Stimulated activated CD8-positive, alpha-beta memory T cell treated with anti-CD3 and anti-CD28 coated beads, Interleukin-7, amount 100 ng/mL, for 4 hours (primary cell): ENCODE measurements at regions not wholly inside any gene's neighbourhood (a gene's known extent, or its start where the extent isn't known, plus 50 kb on each side); places are given as distances from the start of the nearest gene placed in this dataset.
"Not testable (repeated sequence)": the region's sequence is repeated elsewhere in the genome, so short reads cannot be mapped to it uniquely, and the experiment has no call there.

Experiments
- DNase-seq, 2 donors: peaks; one replicate each; pipeline ENCODE4 v3.0.0-alpha.2; 2020; ENCODE audit warnings: low read depth in 2 of 2

DNA sequence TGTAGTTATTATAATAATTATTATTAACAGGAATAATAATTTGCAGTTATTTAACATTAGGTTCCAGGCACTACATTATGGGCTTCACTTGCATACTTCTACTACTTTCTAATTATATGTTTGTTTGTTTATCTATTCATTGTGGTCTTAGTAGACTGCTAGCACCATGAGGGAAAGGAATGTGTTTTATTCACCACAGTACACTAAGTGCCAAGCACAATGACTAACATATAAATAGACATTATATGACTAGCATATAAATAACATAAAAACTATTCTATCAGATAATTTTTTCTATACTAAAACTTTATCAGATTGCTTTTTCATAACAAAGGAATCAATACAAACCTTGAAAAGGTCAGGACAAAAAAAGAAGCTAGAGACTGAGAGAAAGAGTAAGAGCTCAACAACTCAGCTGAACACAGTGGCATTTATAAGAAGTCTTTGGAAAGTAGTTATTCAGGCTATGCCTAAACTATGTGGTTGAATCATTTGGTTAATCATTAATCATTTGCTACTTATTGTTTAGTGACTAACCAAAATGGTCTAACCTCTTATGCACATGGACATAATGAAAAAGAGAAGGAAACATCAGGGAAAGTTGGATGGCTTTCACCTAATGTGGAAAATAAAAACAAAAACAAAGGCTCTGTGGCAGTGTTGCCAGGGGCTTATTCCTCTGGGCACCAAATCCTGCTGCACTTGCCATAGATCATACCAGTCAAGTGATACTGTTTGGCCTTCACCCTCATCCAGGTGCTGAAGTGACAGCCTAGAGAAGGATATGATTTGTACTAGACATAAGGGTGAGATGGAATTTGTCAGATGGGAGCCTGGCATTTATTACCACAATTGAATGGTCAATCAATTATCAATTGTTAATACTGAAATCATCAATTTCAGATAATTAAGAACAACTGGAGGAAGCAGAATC, 174.9 kb downstream of the ETAA1 start:
- no peak for DNase-seq

DNA sequence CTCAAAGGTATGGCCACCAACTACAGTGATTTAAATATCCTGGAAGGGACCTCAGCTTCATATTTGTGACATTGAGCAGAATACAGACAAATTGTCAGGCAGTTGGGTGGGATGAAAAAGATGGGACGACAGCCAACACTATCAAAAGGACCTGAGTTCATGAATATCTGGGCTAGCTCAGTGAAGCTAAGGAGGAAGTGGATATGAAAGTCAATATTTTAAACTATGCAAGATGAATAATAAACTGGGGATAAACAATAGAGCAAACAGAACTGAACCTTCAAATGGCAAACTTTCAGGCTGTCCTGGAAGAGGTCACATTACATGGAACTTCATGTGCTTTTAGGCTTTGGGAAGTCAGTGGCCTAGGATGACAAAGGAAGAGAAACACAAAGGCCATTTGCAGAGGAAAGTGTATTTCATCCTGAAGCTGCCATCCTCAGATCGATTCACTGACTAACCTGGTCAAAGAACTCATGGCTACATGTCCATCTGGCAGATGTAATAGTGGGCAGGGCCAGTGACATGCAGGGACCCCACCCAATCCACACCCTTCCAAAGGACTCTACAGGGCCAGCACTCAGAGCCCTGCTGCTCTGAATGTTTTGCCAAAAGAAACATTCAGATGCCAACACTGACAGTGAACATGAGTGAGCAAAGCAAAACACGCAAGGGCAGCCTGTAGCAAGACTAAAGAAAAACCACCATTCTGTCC, 175.7 kb downstream of the ETAA1 start:
- DNase-seq: no peak

DNA sequence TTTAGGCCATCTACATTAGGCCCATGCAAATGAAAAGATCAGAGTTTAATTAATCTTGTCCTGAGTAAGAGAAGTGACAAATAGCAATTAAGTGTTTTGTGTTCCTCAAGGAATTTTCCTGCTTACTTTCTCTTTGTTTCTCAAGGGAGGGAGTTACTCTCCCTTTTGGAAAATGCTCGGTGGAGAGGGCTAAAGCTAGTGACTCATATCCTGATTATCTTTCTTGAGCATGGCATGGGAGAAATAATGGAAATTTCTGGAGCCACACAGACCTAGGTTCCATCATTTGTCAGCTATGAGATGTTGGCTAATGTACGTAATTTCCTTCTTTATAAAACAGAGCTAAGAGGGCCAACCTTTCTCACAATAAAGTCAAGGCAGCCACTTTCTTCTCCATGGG, 177.1 kb downstream of the ETAA1 start:
- DNase-seq: no peak

DNA sequence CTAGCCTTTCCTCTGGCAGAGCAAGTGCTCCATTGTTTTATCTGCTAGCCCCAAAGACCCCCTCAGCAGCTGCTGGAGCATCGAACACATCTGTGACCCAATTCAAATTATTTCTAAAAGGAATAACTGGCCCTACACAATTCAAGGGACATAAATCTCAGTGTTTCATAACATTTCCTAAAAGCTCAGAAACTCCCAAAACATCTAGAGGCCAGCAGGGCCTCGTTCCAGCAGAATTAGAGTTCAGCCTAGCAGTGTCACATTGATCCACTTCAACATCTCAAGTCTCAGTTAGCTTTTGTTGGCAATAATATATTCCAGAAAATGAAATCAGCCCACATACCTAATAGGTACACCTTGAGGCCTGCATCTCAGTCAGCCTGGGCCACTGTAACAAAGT, 179.1 kb downstream of the ETAA1 start:
- DNase-seq: no peak

DNA sequence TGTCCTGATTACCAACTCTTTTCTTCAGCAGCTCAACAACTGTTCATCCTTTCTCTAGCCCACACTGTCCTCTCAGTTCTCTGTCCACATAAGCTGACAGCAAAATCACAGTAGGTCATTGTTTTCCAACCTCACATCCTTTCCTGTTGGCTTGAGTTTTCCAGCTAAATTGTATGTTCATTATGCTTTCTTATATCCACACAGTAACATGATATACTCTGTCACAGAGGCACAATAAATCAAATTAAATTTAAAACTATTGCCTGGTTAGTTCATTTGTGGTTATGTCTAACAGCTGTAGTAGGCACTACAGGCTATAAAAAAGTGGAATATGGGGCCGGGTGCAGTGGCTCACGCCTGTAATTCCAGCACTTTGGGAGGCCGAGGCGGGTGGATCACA, 179.9 kb downstream of the ETAA1 start:
- DNase-seq: no peak

DNA sequence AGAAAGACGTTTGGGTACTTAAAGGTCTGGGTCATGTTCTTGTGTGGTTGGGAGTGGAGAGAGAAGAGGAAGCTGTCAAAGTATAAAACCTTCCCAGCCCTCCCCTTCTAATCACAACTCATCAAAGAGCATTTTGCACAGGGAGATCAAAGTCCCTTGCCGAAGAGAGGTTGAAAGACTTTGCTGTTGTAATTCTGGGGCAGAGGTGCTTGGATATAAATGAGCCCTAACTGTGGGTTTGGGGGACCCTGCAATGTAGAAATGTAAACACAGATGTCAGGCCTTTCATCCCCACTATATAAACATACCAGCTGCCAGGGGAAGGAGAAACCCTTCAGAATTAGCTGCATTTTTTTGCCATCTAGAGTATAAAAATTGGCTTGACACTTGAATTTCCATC, 182.1 kb downstream of the ETAA1 start:
- no peak for DNase-seq

DNA sequence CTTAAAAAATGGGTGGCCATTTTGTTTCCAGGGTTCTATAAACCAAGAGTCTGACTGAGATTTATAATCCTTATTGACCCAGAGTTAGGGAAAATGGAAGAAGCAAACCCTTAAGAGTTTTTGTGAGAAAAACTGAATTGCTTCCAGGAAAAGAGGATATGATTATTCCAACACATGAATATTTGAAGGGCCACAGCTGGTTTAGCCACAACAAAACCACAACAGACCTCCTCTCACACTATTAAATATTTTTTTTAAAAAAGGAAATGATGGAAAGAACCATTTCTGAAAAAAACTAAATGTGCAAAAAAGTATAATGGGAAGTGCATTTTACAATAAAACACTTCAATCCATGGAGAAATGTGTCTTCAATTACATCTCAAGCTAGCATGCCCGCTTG, 182.7 kb downstream of the ETAA1 start:
- no peak for DNase-seq

DNA sequence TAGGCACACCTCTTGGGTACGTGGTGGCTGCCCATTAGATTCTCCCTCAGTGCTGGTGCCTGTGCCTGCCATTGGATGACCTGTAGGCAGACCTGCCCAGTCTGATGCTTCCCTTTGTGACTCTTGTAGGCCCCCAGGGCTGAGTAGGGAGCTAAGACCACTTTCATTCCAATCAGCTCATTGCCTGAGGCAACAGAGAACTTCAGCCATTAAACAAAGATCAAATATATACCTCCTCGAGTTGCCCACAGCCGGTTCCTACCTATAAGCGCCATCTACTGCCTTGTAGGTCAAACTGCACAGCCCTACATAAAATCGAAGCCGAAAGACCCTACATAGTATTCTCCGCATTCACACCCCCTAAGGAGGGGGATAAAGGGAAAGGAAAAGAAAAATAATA, 184.6 kb downstream of the ETAA1 start:
- DNase-seq: no peak

DNA sequence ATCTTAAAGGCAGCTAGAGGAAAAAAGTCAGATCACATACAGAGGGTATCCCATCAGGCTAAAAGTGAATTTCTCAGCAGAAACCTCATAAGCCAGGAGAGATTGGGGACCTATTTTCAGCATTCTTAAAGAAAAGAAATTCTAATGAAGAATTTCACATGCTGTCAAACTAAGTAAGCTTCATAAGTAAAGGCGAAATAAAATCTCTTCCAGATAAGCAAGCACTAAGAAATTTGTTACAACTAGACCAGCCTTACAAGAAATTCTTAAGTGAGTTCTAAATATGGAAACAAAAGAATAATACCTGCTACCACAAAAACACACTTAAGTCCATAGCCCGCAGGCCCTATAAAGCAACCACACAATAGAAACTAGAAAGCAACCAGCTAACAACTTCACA, 186.1 kb downstream of the ETAA1 start:
- no peak for DNase-seq

DNA sequence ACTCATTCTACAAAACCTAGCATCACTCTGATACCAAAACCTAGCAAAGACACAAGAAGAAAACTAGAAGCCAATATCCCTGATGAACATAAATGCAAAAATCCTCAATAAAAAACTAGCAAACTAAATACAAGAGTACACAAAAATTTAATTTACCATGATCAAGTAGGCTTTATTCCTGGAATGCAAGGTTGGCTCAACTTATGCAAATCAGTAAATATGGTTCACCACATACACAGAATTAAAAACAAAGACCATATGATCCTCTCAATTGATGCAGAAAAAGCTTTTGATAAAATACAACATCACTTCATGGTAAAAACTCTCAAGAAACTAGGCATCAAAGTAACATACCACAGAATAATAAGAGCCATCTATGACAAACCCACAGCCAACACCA, 188.3 kb downstream of the ETAA1 start:
- no peak for DNase-seq

DNA sequence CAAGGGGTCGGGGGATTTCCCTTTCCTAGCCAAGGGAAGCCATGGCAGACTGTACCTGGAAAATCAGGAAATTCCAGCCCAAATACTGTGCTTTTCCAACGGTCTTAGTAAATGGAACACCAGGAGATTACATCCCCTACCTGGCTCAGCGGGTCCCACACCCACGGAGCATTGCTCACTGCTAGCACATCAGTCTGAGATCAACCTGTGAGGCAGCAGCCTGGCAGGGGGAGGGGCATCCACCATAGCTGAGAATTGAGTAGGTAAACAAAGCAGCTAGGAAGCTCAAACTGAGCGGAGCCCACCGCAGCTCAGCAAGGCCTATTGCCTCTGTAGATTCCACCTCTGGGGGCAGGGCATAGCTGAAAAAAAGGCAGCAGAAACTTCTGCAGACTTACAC, 192.0 kb downstream of the ETAA1 start:
- not testable (repeated sequence) for DNase-seq

DNA sequence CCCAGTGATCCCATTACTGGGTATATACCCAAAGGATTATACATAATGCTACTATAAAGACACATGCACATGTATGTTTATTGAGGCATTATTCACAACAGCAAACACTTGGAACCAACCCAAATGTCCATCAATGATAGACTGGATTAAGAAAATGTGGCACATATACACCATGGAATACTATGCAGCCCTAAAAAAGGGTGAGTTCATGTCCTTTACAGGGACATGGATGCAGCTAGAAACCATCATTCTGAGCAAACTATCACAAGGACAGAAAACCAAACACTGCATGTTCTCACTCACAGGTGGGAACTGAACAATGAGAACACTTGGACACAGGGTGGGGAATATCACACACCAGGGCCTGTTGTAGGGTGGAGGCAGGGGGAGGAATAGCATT, 197.4 kb downstream of the ETAA1 start:
- DNase-seq: not testable (repeated sequence)

DNA sequence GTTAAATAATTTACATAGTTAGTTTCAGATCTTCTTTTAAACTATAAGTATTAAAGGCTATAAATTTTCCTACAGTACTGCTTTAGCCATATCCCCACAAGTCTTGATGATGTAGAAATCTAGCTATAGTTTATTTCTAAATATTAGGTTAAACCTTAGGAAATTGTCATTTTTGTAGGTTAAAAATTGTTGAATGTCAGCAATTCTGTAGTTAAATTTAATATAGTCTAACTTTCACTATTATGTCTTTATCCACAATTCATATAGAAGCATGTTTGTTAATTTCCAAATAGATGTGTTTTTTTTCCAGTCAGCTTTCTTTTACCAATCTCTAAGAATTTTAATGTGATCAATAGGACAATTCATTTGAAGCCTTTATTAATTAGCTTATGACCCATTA, 199.7 kb downstream of the ETAA1 start:
- DNase-seq: no peak

DNA sequence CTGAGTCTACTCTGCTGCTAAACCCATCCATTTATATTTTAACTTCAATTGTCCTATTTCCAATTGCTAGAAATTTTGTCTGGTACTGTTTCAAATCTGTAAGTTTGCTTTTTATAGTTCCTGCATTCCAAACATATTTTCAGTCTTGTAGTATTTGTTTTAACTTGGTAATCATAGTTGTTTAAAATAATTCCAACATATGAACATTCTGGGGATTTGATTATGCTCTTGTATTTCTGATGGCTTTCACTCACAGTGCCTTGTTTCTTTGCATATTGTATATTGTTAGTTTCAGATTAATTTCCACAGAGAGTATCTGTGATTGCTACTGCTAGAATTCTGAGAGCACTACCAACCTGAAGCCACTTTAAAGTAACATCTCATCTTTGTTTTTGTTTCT, 202.4 kb downstream of the ETAA1 start:
- no peak for DNase-seq

DNA sequence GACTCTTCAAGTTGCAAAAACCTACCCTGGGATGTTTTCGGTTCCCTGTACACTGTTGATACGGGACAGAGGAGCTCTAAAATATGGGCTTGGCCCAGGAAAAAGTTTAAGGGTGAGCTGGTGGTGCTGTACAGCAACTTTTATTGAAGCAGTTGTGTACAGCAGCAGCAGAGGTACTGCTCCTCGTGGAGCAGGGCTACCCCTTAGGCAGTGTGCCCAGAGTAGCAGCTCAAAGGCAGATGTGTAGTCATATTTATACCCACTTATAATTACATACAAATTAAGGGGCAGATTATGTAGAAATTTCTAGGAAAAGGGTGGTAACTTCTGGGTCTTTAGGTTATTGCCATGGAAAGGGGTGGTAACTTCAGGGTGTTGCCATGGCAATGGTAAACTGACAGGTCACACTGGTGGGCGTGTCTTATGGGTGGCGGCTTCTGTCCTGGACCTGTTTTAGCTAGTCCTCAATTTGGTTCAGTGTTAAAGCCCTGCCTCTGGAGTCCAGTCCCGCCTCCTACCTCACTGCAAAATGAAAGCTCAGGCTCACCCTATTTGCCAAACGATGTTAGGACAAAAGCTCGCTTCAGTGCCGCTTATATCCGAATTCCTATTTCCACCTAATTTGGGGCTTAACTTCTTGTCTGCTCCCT, 203.2 kb downstream of the ETAA1 start:
- no peak for DNase-seq

DNA sequence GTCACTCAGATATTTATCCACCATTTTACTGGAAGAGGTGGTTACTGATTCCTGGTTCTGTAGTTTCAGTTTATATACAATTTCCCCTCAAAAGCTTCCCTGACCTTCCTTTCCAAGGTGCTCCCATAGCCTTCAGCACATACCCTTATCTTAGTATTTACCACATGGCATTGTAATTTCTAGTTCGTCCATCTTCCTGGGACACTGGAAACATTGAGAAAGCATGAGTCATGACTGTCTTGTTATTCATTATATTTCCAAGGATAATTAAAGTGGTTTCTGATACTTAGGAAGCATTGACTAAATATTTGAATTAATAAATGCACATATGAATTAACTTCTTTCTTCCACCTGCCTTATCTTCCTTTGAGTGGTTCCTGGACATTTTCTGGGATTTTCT, 203.8 kb downstream of the ETAA1 start:
- DNase-seq: no peak

DNA sequence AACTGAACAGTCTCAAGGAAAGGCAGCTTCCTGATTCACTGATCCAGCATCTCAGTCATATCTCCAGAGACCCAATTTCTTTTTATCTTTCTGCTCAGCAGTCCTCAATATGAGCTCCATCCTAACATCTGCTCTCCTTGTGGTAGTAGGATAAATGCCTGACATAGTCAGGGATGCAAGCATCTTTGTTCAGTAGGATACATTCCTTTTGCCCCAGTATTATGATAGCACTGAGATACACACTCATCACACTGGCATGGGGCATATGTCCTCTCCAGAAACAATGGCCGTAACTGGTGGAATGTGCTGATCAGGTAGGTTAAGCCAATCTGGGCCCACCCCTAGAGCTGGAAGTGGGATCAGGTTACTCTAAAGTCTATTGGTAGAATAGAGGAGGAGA, 207.2 kb downstream of the ETAA1 start:
- no peak for DNase-seq

DNA sequence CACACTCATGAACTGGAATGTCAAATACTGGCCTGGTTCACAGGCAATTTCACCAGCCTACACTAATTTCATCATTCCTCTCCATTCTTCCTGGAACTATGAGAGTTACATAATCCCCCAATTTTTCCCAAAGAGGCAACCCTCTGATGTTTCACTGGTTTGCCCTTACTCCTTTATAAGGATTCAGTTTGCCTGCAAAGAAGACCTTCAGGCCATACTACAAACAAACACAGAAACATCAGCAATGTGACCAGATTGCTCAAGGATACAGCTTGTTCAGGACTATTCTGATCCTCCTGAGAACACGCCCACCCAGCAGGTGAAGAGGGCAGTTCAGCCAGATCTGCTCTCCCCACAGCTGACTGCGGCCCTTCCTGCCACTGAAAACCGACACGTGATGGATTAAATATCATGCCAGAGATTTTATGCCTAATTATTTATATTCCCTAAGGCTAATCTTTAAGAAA, 215.5 kb downstream of the ETAA1 start:
- DNase-seq: no peak

DNA sequence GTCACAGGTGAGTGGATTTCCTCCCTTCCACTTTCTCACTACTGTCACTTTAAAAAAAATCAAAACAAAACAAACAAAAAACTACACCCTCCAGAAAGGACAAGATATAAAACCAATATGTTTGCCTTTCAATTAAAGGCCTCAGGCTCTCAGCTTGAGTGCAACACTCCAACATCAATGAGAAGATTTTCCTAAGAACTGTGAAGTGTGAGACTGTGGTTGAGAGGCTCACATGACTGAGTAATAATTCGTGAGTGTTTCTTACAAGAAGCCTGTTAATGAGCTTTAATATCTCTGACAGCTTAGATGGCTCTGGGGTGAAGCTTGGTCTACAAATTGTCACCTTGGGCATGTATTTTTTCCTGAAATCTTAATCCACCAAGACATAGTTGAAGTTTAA, 216.1 kb downstream of the ETAA1 start:
- DNase-seq: no peak

DNA sequence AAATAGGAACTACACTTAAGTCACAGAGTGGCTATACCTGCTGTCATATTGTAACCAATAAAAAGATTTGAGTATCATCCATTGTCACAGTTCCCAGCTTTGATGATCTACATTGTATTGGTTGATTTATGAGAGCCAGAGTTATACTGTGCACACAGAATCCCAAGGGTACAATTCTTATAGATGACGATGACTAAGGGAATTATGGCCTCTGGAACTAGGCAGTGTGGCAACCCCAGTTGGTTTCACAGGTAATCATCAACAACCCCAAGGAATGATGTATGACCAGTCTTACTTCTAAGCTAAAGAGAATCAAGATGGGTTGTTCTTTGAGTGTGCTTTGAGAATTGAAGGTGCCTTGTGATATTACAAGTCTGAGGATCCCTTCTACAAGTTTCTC, 217.3 kb downstream of the ETAA1 start:
- no peak for DNase-seq

DNA sequence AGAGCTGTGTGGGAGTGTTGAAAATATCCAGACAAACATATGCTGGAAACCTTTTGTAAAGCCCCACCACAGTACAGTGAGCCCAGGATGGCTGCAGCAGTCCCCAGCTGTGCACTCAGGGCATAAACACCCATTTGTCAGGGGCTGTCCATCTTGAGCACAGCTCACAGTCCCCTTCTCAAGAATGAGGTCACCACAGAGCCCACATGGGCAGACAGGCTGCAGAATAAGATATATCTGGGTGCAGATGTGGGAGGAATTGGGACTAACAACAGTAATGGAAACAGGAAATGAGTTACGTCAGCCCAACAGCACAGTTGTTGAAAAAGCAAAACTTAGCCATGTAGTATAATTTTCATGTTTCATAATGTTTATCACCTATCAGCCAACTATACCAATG, 219.6 kb downstream of the ETAA1 start:
- peak in 1 of 2 donors; percentile 0 for DNase-seq

DNA sequence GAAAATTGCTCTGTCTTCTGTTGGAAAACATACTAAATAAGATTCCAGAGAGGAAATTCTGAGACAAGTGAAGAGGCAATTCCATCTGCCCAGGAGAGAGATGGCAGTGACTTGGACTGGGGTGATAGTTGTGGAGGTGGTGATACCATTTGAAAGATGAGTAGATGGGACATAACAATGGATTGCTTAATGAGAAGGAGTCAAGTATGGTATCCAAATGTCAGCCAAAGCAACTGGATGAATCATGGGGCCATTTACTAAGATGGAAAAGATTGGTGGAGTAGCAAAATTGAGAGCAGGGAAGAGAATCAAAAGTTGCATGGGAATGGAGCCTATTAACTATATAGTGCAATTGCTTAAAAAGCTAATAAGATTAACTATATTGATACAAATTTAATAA, 222.1 kb downstream of the ETAA1 start:
- no peak for DNase-seq

DNA sequence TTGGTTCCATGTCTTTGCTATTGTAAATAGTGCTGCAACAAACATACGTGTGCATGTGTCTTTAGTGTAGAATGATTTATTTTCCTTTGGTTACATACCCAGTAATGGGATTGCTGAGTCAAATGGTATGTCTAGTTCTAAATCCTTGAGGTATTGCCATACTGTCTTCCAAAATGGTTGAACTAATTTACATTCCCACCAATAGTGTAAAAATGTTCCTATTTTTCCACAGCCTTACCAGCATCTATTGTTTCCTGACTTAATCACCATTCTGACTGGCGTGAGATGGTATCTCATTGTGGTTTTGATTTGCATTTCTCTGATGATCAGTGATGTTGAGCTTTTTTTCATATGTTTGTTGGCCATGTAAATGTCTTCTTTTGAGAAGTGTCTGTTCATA, 226.6 kb downstream of the ETAA1 start:
- DNase-seq: not testable (repeated sequence)
